CD4-positive, alpha-beta T cell treated with Interleukin-12 subunit alpha and Interleukin-12 subunit beta, for 1 hour (primary cell): ENCODE measurements at regions not wholly inside any gene's neighbourhood (a gene's known extent, or its start where the extent isn't known, plus 50 kb on each side); places are given as distances from the start of the nearest gene placed in this dataset.
A peak's percentile ranks its signal among the peaks of the same experiment; 100 is the strongest.
"Not testable (repeated sequence)": the region's sequence is repeated elsewhere in the genome, so short reads cannot be mapped to it uniquely, and the experiment has no call there.

Experiments used
- DNase-seq: peaks from one replicate; pipeline ENCODE4 v3.0.0-alpha.2; 2020

GRCh38 chr10:64038107-64038506 is 516.9 kb downstream of the REEP3 start:
- no peak for DNase-seq

GRCh38 chr10:64039198-64039597 is 518.0 kb downstream of the REEP3 start:
- no peak for DNase-seq

- no peak for DNase-seq
Measured at GRCh38 chr10:64040781-64041180, 519.6 kb downstream of the REEP3 start.

GRCh38 chr10:64041185-64041988 is 520.2 kb downstream of the REEP3 start:
- DNase-seq, result peak; percentile 87

GRCh38 chr10:64041989-64042490 is 520.8 kb downstream of the REEP3 start:
- no peak for DNase-seq

- no peak for DNase-seq
Measured at GRCh38 chr10:64044098-64044497, 522.9 kb downstream of the REEP3 start.

- DNase-seq, result not testable (repeated sequence)
Measured at GRCh38 chr10:64044957-64045632, 523.9 kb downstream of the REEP3 start.

- DNase-seq, result no peak
Measured at GRCh38 chr10:64054392-64054791, 533.2 kb downstream of the REEP3 start.

- DNase-seq, result no peak
Measured at GRCh38 chr10:64059884-64060283, 538.7 kb downstream of the REEP3 start.

GRCh38 chr10:64060389-64060788 is 539.2 kb downstream of the REEP3 start:
- DNase-seq, result no peak

GRCh38 chr10:64062793-64063192 is 541.6 kb downstream of the REEP3 start:
- no peak for DNase-seq

GRCh38 chr10:64067009-64067606 is 545.9 kb downstream of the REEP3 start:
- DNase-seq, result no peak

GRCh38 chr10:64067859-64068258 is 546.7 kb downstream of the REEP3 start:
- no peak for DNase-seq

GRCh38 chr10:64070241-64070640 is 549.0 kb downstream of the REEP3 start:
- no peak for DNase-seq

GRCh38 chr10:64071218-64071617 is 550.0 kb downstream of the REEP3 start:
- DNase-seq, result no peak

GRCh38 chr10:64075604-64076003 is 554.4 kb downstream of the REEP3 start:
- DNase-seq, result no peak

- DNase-seq, result no peak
Measured at GRCh38 chr10:64076322-64076940, 555.2 kb downstream of the REEP3 start.

GRCh38 chr10:64079341-64079740 is 558.1 kb downstream of the REEP3 start:
- DNase-seq, result no peak

- DNase-seq, result no peak
Measured at GRCh38 chr10:64080071-64080470, 558.9 kb downstream of the REEP3 start.

- no peak for DNase-seq
Measured at GRCh38 chr10:64081947-64082482, 560.8 kb downstream of the REEP3 start.

GRCh38 chr10:64086083-64086767 is 565.0 kb downstream of the REEP3 start:
- no peak for DNase-seq

GRCh38 chr10:64089648-64090047 is 568.4 kb downstream of the REEP3 start:
- no peak for DNase-seq
